Heart right ventricle (tissue), 16 donors: ENCODE measurements at regions not wholly inside any gene's neighbourhood (a gene's known extent, or its start where the extent isn't known, plus 50 kb on each side); places are given as distances from the start of the nearest gene placed in this dataset.

Source experiments
- ATAC-seq, 8 donors: fragments of 200-7000 bp; cut with Tn5 transposase; one replicate each; pipeline ENCODE4 v1.9.1; 2020; ENCODE audit warnings: mild to moderate bottlenecking in 8 of 8, moderate library complexity in 8 of 8, moderate number of reproducible peaks in 1 of 8
- DNase-seq, 2 donors: peaks; one replicate each; pipeline ENCODE4 v3.0.0-alpha.2; 2020
- H3K27ac ChIP-seq, 10 donors: fragments of 200-600 bp; sonication (generic) in 2 of 10; one replicate each; pipeline versions ENCODE4 v1.5.0 to v1.8.0; 2020 to 2022; ENCODE audit warnings: mild to moderate bottlenecking in 3 of 10
- H3K27me3 ChIP-seq, 7 donors: fragments of 200-600 bp; one replicate each; pipeline ENCODE4 v1.8.0; 2021 to 2022; ENCODE audit warnings: mild to moderate bottlenecking in 2 of 7
- H3K36me3 ChIP-seq, 9 donors: fragments of 200-600 bp; sonication (generic) in 1 of 9; one replicate each; pipeline versions ENCODE4 v1.5.0 to v1.8.0; 2020 to 2022; ENCODE audit warnings: mild to moderate bottlenecking in 2 of 9
- H3K4me1 ChIP-seq, 9 donors: fragments of 200-600 bp; sonication (generic) in 1 of 9; one replicate each; pipeline versions ENCODE4 v1.5.0 to v1.8.0; 2020 to 2022; ENCODE audit warnings: mild to moderate bottlenecking in 4 of 9
- H3K4me3 ChIP-seq, 10 donors: fragments of 200-600 bp; sonication (generic) in 2 of 10; one replicate each; pipeline versions ENCODE4 v1.5.0 to v1.8.0; 2020 to 2022; ENCODE audit warnings: mild to moderate bottlenecking in 7 of 10, moderate library complexity in 2 of 10
- H3K9me3 ChIP-seq, 11 donors: fragments of 200-600 bp in 10 of 11; sonication (generic) in 2 of 11; one replicate each; pipeline versions ENCODE4 v1.5.0 to v1.8.0; 2013 to 2022; ENCODE audit warnings: mild to moderate bottlenecking in 2 of 11, control low read depth in 1 of 11, moderate library complexity in 1 of 11
- CTCF ChIP-seq, 9 donors: fragments of 200-600 bp; sonication (generic) in 2 of 9; IDR thresholded peaks; one replicate each; pipeline versions ENCODE4 v1.5.0 to v1.8.0; 2021 to 2022; ENCODE audit warnings: antibody characterized with exemption in 9 of 9, mild to moderate bottlenecking in 5 of 9, moderate library complexity in 1 of 9
- WGBS, 2 donors: extraction: QIAGEN DNeasy Blood & Tissue Kit; methylation state at CpG; one replicate each; pipeline ENCODE4 v1.1.7; 2013; ENCODE audit warnings: inconsistent platforms in 1 of 2; 5-methylcytosine and 5-hydroxymethylcytosine counted together
- intact Hi-C, 10 donors: fragments of 100-400 bp; cut with DNase I; formaldehyde crosslinking; loops; one replicate each; pipeline versions ENCODE4 v1.11.1 to v1.14.2; 2022
- donor health status: Arrhythmogenic right ventricular cardiomyopathy.
- donor health status: ischemic (EF 13 %, LVEDD 7.1; RV severe dilation, severe dysfunction).
- donor health status: healthy with polysubstance abuse.
- donor health status: DM: no; HTN: yes; CAD: no.
- donor health status: DM: no; HTN: no; CAD: no.
- donor health status: ischemic (EF 25% LVEDD 6.9; RV normal size, moderate dysfunction).
- donor health status: ischemic (EF 25% LVEDD 5.7; RV mildly dilated, moderate dysfunction).
- donor health status: healthy.
- donor health status: DM: yes; HTN: yes; CAD: no.
- donor health status: Ischemic cardiomyopathy.
- donor health status: ischemic (EF 35%, LVEDD 5.7; RV mildly dilated, moderate dysfunction).
- donor health status: nonischemic (EF 11% LVEDD 7.7; RV severe dilation, severe dysfunction).
- donor health status: DM: yes; HTN: yes; CAD: no.
- donor health status: PGD.
- donor health status: ischemic (EF 29% LVEDD 5.4; RV normal size, mild dysfunction).
- donor health status: nonischemic (EF 23%, LVEDD 6.1; RV moderate dilation, normal function).

- Histone ChIP-seq H3K4me1 (no peaks in the 10 kb centered on the region), H3K27ac (no peak overlapping the region), H3K9me3 (peaks cover 0 to 24% (median 4%) of the 10 kb centered on the region in 11 donors), H3K36me3 (no peaks in the 10 kb centered on the region), H3K27me3 (peaks cover 0 to 26% (median 12%) of the 10 kb centered on the region in 7 donors), H3K4me3 (no peak overlapping the region)
- 42 to 53% methylated on average over 6 of the region's 6 CpGs for WGBS, 2 donors
- TF ChIP-seq CTCF (IDR thresholded peaks at IDR 0.05): no peak
- no peak for DNase-seq
- intact Hi-C loops: no loop called here
- no peak for ATAC-seq
These were observed 191.6 kb upstream of the ZC3H12A start for GRCh38 chr1:37282764-37283163.

GRCh38 chr1:37284053-37284452 lies 190.3 kb upstream of the ZC3H12A start:
- peaks cover 0 to 24% (median 4%) of the 10 kb centered on the region in 11 donors for H3K9me3 ChIP-seq
- DNase-seq: no peak
- H3K36me3 ChIP-seq: no peaks in the 10 kb centered on the region
- no peak overlapping the region for H3K4me3 ChIP-seq
- H3K27ac ChIP-seq: no peak overlapping the region
- intact Hi-C loops: no loop called here
- no peaks in the 10 kb centered on the region for H3K4me1 ChIP-seq
- 62 to 70% methylated on average over 4 of the region's 4 CpGs for WGBS, 2 donors
- no peak for ATAC-seq
- H3K27me3 ChIP-seq: peaks cover 0 to 22% (median 8%) of the 10 kb centered on the region in 7 donors
- no peak for TF ChIP-seq CTCF (IDR thresholded peaks at IDR 0.05)

- no peak for DNase-seq
- H3K4me3 ChIP-seq: no peak overlapping the region
- ATAC-seq: no peak
- no peak for TF ChIP-seq CTCF (IDR thresholded peaks at IDR 0.05)
- H3K27me3 ChIP-seq: peaks cover 0 to 36% (median 8%) of the 10 kb centered on the region in 7 donors
- WGBS, 2 donors: 81 to 86% methylated on average over 4 of the region's 4 CpGs
- no peaks in the 10 kb centered on the region for H3K4me1 ChIP-seq
- intact Hi-C loops: no loop called here
- peaks cover 0 to 10% (median 0%) of the 10 kb centered on the region in 11 donors for H3K9me3 ChIP-seq
- H3K36me3 ChIP-seq: no peaks in the 10 kb centered on the region
- H3K27ac ChIP-seq: no peak overlapping the region
These were observed 187.5 kb upstream of the ZC3H12A start for GRCh38 chr1:37286881-37287280.

- no peak for TF ChIP-seq CTCF (IDR thresholded peaks at IDR 0.05)
- Histone ChIP-seq H3K36me3 (no peaks in the 10 kb centered on the region), H3K27me3 (peaks cover 0 to 45% (median 20%) of the 10 kb centered on the region in 7 donors), H3K4me1 (no peaks in the 10 kb centered on the region), H3K27ac (no peak overlapping the region), H3K4me3 (no peak overlapping the region), H3K9me3 (peaks cover 0 to 10% (median 0%) of the 10 kb centered on the region in 11 donors)
- DNase-seq (no peak), ATAC-seq (no peak)
- 76 to 90% methylated on average over 3 of the region's 3 CpGs for WGBS, 2 donors
- intact Hi-C loops: no loop called here
These were observed 185.5 kb upstream of the ZC3H12A start for GRCh38 chr1:37288900-37289299.
